Muscle of arm (tissue), 1 donor: ENCODE measurements at regions not wholly inside any gene's neighbourhood (a gene's known extent, or its start where the extent isn't known, plus 50 kb on each side); places are given as distances from the start of the nearest gene placed in this dataset.
"Not testable (repeated sequence)": the region's sequence is repeated elsewhere in the genome, so short reads cannot be mapped to it uniquely, and the experiment has no call there.

ENCODE experiments used
- DNase-seq: peaks from one replicate; pipeline ENCODE4 v3.0.0-alpha.2; 2013

- no peak for DNase-seq
These were observed 200.9 kb upstream of the SLIT2 start for GRCh38 chr4:20050768-20051167.

DNA sequence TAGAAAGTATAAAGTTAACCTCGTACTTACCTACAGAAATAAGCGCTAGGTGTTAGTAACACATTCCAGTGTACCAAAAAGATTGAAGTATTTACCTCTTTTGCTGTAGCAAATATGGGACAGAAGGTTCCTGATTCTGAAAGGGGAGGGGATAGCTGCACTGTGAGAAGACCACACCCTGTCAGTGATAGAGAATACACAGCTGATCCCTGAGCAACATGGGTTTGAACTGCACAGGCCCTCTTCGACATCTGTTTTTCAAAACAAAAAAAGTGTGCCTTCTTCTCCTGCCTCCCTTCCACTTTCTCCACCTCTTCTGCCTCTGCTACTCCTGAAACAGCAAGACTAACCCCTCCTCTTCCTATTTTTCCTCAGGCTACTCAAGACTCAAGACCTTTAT, 201.8 kb upstream of the SLIT2 start:
- DNase-seq = no peak

- DNase-seq = no peak
These were observed 204.6 kb upstream of the SLIT2 start for GRCh38 chr4:20046931-20047677.

DNA sequence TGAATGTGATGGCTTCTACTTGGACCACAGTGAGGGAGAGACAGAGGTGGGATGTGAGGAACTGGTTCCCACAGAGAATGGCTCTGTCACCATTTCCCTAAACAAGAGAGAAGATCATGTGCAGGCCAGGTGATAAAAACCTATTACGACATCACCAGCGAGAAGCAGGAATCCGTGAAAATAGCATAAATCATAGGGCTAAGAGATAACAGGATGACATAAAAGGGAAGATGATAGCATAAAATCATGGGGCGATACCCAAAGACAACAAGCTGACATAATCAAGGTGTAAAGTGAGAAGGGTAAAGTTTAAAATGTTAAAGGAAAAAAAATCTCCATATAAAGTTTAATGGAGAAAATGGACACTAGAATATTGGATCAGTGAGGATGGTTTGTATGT, 205.5 kb upstream of the SLIT2 start:
- DNase-seq = no peak

- DNase-seq = no peak
These were observed 206.7 kb upstream of the SLIT2 start for GRCh38 chr4:20044966-20045365.

DNA sequence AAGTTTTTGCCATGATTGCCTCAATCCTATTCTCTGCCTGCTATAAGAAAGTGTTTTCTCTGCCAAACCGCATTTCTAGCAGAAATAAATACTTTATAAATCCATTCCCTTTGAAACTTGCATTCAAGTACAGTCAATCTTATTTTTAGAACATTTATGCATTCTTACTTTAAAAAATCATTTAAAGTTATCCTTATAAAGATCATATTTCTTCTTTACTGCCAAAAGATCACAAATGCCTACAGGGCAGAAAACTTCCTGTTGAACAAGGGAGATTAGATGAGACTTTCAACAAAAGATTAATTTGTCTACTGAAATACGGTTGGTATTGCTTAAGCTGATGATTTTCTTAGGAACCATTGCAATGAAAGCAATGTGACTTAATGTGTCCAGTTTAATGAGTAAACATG, 207.2 kb upstream of the SLIT2 start:
- DNase-seq = no peak

GRCh38 chr4:20043991-20044390, 207.7 kb upstream of the SLIT2 start:
- DNase-seq = no peak

DNA sequence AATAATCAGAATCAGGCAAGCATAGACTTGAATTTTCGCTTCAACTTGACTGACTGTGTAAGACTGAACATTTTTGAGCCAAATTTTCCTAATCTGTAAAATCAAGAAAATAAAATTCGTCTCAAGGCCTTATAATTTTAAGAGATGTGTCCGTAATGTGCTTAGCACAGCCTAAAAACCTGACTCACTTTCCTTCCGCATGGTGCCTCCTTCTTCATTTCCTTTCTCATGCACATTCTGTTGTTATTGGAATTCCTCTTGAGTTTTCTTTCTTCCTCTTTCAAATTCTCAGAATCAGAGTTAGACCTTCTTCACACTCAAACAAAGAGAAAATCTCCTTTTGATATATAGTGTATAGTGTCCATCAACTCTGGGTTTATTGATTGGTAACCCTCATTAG, 208.9 kb upstream of the SLIT2 start:
- DNase-seq = no peak

DNA sequence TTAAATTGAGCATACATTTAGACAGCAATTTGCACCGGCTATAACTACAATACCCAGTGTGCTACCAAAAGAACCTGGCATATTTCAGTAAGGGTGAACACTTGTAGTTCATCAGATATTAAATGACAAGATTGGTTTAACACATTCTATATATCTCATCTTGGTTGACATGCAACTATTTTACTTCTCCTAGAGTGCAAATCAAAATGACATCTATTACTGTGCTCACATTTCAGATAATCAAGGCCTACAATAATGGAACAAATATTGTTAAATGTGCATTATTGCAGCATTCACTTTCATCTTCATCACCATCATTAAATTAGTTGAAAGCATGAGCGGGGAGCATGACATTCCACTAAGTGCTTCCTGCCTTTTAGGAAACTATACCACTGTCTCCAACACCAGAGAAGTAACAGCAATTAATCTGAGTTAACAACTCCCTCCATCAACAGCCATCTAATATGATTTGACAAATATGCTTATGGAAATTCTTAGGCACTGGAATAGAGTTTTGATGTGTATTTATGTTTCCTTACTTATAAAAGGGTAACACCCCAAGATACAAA, 209.8 kb upstream of the SLIT2 start:
- no peak for DNase-seq

DNA sequence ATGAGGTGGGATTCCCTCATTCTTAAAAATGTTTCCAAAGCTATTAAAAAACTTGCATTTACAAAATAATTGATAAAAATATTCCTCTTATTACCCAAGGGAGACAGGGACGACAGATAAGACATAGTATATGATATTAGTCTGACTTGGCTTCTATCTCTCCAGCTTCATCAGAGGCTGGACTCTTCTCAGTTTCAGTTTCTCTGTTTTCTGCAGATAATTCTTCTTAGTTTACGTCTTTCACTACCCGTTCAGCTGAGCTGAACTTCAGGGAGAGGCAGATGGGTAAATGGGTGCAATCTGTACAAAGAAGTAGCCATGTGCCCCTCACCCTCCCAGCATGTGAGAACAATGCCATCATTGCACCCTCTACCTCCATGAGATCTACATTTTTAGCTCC, 214.0 kb upstream of the SLIT2 start:
- DNase-seq = no peak

DNA sequence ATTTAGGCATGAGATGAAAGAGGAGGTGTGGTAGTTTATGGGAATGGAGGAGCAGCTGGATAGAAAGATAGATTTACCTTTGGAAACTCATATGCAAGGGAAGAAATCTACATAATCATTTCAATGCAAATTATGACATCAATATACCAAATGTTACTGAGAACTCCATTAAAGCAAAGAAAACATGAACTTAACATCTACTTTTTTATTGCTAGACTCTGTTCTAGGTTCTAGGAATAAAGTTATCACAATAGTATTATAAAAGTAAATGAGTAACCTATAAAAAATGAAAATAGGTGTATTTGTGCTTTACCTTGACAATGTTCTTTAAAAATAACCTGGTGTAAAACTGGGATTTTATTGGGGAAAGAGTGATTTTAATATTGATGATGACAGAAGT, 221.6 kb upstream of the SLIT2 start:
- DNase-seq = no peak

DNA sequence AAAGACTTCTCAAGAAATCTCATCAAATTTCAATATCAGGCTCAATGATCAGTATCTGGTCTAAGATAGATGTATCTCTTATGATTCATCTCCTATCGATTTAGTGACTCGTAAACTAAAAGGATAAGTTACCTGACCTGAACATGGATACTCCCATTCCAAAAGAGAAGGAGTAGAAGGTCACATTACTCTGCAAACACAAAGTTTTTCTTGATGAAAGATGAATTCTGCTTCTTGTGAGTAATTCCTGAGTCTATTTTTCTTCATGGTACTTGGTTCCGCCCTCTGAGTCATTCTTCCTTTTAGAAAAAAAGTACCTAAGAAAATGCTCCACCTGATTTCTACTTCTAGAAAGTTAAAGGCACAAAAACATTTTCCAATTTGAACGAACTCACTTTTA, 223.1 kb upstream of the SLIT2 start:
- no peak for DNase-seq

DNA sequence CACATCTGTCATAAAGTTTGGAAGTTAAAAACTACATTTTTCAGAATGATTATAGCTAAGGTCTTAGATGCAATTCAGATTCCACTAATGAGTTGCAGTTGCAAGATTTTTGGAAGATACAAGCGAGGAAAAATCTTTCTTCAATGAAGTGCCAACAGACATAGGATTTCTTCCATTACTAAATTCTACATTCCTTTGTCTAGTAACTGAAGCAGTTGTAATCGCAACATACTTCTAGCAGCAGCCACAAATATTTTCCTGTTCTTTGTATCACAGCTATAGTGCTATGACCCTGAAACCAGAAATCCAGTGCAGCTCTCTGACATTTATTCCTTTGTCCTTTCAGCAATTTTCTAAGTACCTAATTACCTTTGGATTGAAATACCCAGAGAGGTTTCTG, 225.2 kb upstream of the SLIT2 start:
- peak; percentile 51 for DNase-seq

- no peak for DNase-seq
These were observed 229.2 kb upstream of the SLIT2 start for GRCh38 chr4:20022471-20022870.

DNA sequence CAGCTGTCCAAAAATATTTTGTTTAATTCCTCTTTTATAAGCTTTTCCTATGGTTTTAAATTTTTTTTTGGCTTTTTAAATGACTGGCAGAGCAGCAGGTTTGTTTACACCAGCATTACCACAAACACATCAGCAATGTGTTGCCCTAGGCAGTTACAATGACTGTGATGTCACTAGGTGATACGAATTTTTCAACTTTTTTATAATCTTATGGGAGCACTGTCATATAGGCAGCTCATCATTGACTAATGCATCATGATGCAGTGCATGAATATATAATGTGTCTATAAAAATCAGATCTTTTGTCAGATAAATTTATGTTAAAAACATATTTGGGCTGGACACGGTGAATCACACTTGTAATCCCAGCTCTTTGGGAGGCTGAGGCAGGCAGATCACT, 231.6 kb upstream of the SLIT2 start:
- DNase-seq = no peak

DNA sequence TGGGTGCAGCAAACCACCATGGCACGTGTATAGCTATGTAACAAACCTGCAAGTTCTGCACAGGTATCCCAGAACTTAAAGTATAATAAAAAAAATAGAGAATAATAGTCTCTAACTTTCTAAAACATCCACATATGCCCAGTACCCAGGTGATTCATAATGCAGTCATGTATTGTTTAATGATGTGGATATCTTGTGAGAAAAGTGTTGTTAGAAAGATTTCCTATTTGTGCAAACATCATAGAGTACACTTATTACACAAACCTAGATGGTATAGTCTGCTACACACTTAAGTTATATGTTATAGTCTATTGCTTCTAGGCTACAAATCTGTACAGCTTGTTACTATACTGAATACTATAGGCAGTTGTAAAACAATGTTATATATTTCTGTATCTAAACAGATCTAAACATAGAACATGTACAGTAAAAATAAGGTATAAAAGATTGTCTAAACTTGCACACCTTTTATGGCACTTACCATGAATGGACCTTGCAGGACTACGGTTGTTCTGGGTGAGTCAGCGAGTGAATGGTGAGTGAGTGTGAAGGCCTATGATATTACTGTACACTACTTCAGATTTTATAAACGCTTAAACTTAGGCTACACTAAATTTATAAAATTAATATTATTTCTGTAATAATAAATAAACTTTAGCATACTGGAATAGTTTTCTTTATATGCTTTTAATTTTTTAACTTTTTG, 232.2 kb upstream of the SLIT2 start:
- DNase-seq = no peak

- DNase-seq = peak; percentile 30
These were observed 234.0 kb upstream of the SLIT2 start for GRCh38 chr4:20017777-20018115.

GRCh38 chr4:20017070-20017776, 234.5 kb upstream of the SLIT2 start:
- DNase-seq = peak; percentile 56

DNA sequence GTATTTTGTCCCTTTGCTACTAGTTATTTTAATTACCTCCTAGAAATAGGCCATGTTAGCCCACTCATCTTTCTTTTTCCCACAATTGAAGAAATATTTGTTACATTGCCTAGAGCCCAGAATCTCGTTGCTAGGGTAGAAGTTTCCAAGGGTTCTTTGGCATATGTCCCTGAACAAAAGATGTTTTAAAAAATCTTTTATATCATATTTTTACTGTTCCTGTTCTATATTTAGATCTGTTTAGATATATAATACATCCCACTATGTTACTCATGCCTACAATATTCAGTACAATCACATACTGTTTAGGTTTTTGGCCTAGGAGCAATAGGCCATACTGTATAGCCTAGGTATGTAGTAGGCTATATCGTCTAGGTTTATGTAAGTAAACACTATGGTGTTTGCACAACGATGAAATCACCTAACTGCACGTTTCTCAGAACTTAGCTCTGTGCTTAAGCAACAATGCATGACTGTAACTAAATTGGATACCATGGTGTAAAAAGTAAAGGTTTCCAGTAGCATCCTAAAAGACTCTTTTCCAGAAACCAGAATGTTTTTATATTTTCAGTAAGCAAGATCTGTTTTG, 236.0 kb upstream of the SLIT2 start:
- DNase-seq = peak; percentile 17

DNA sequence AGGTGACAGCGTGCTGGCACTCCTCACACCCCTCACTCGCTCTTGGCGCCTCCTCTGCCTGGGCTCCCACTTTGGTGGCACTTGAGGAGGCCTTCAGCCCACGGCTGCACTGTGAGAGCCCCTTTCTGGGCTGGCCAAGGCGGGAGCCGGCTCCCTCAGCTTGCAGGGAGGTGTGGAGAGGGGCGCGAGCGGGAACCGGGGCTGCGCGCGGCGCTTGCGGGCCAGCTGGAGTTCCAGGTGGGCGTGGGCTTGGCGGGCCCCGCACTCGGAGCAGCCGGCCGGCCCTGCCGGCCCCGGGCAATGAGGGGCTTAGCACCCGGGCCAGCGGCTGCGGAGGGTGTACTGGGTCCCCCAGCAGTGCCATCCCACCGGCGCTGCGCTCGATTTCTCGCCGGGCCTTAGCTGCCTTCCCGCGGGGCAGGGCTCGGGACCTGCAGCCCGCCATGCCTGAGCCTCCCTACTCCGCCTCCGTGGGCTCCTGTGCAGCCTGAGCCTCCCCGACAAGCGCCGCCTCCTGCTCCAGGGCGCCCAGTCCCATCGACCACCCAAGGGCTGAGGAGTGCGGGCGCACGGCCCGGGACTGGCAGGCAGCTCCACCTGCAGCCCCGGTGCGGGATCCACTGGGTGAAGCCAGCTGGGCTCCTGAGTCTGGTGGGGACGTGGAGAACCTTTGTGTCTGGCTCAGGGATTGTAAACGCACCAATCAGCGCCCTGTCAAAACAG, 247.7 kb upstream of the SLIT2 start:
- DNase-seq = not testable (repeated sequence)

- DNase-seq = no peak
These were observed 251.8 kb upstream of the SLIT2 start for GRCh38 chr4:19999775-20000414.
